GM12878 (cell line): ENCODE measurements at regions not wholly inside any gene's neighbourhood (a gene's known extent, or its start where the extent isn't known, plus 50 kb on each side); places are given as distances from the start of the nearest gene placed in this dataset.

Source experiments
- ATAC-seq: fragments of 200-7000 bp; cut with Tn5 transposase; 3 replicates; pipeline ENCODE4 v1.9.1; 2020; ENCODE audit warnings: mild to moderate bottlenecking, moderate library complexity
- BruUV-seq: library from RNA; stranded (reverse); fragments of 400-500 nt; replicated peaks from 2 replicates; lab custom pipeline; 2021; lab: Mats Ljungman, UMichigan
- CTCF ChIA-PET: fragments of 300-600 bp; sonication (Branson Sonifier 250); formaldehyde crosslinking; extraction: SDS; loops from one replicate; lab custom pipeline; 2021; ENCODE audit warnings: inconsistent platforms; lab: Yijun Ruan, JAX
- POLR2A ChIA-PET: fragments of 350-600 bp; formaldehyde crosslinking; extraction: SDS; loops from one replicate; lab custom pipeline; 2021; ENCODE audit warnings: inconsistent platforms; lab: Charles Lee
- RAD21 ChIA-PET: fragments of 300-600 bp; sonication (Branson Sonifier 250); formaldehyde crosslinking; loops from one replicate; lab custom pipeline; 2023; ENCODE audit warnings: antibody characterized with exemption; ENCODE audit not compliant: unreplicated experiment; lab: Charles Lee
- SMC1A ChIA-PET: fragments of 300-600 bp; sonication (Branson Sonifier 250); formaldehyde crosslinking; loops from one replicate; lab custom pipeline; 2023; ENCODE audit not compliant: unreplicated experiment, uncharacterized antibody; lab: Charles Lee
- DNase-seq: peaks from one replicate; pipeline ENCODE4 v3.0.0-alpha.2; 2011; ENCODE audit warnings: low read depth, low spot score
- FAIRE-seq: peaks from 3 replicates; lab custom pipeline; 2011; peaks lifted over from hg19 to GRCh38; lab: Jason Lieb, UNC
- H2AFZ ChIP-seq: 2 replicates; pipeline ENCODE4 v1.6.0; 2011; ENCODE audit warnings: low read depth, low read length, control low read depth; ENCODE audit not compliant: control insufficient read depth
- H3K27ac ChIP-seq: 2 replicates; pipeline ENCODE4 v1.5.1; 2011; ENCODE audit warnings: control low read depth; ENCODE audit not compliant: control insufficient read depth, insufficient read depth
- H3K27me3 ChIP-seq, 2 experiments: replicated peaks in 1 of 2; 2 replicates each; pipeline versions ENCODE4 v1.6.0 to v1.6.1; 2011; ENCODE audit warnings: low read length in 1 of 2; ENCODE audit not compliant: control insufficient read depth in 2 of 2, insufficient read depth in 2 of 2
- H3K36me3 ChIP-seq, 2 experiments: 2 replicates each; pipeline ENCODE4 v1.5.1; 2011; ENCODE audit warnings: low read length in 1 of 2; ENCODE audit not compliant: control insufficient read depth in 2 of 2, insufficient read depth in 2 of 2
- H3K4me1 ChIP-seq: 2 replicates; pipeline ENCODE4 v1.6.1; 2011; ENCODE audit warnings: mild to moderate bottlenecking, low read length, moderate library complexity, mixed read lengths; ENCODE audit not compliant: control insufficient read depth, insufficient read depth
- H3K4me2 ChIP-seq: 2 replicates; pipeline ENCODE4 v1.6.0; 2011; ENCODE audit warnings: control low read depth; ENCODE audit not compliant: control insufficient read depth, insufficient read depth
- H3K4me3 ChIP-seq: fragments of 200-600 bp; sonication (generic); 2 replicates; pipeline ENCODE4 v1.5.1; 2016
- H3K79me2 ChIP-seq: 2 replicates; pipeline ENCODE4 v1.6.0; 2011; ENCODE audit warnings: low read length; ENCODE audit not compliant: control insufficient read depth, insufficient read depth
- H3K9ac ChIP-seq: 2 replicates; pipeline ENCODE4 v1.8.0; 2011; ENCODE audit warnings: low read length, control low read depth, mixed read lengths; ENCODE audit not compliant: control insufficient read depth, insufficient read depth
- H3K9me3 ChIP-seq: replicated peaks from 3 replicates; pipeline ENCODE4 v1.5.1; 2011; ENCODE audit warnings: mild to moderate bottlenecking, low read length; ENCODE audit not compliant: control insufficient read depth, insufficient read depth
- H4K20me1 ChIP-seq: 2 replicates; pipeline ENCODE4 v1.6.0; 2011; ENCODE audit not compliant: control insufficient read depth, insufficient read depth
- BMI1 ChIP-seq: fragments of 450-650 bp; IDR thresholded peaks from 2 replicates; pipeline ENCODE4 v1.6.1; 2016; ENCODE audit warnings: mild to moderate bottlenecking, moderate library complexity, borderline replicate concordance
- CBFB ChIP-seq: IDR thresholded peaks from 2 replicates; pipeline ENCODE4 v1.6.1; 2016; ENCODE audit warnings: antibody characterized with exemption, low read depth
- CEBPB ChIP-seq, 2 experiments: fragments of 150-350 bp in 1 of 2; IDR thresholded peaks; 2 replicates each; pipeline ENCODE4 v1.6.1; 2012 to 2014; ENCODE audit warnings: low read depth in 2 of 2, low read length in 2 of 2, borderline replicate concordance in 1 of 2, inconsistent platforms in 1 of 2
- CHD4 ChIP-seq: fragments of 200-600 bp; sonication (generic); IDR thresholded peaks from 2 replicates; pipeline ENCODE4 v1.6.1; 2016; ENCODE audit warnings: mild to moderate bottlenecking
- HDAC2 ChIP-seq: fragments of 200-600 bp; sonication (generic); IDR thresholded peaks from 2 replicates; pipeline ENCODE4 v1.6.1; 2017
- MAX ChIP-seq: IDR thresholded peaks from 2 replicates; pipeline ENCODE4 v1.6.1; 2012; ENCODE audit warnings: low read depth, low read length, improper control_type of control experiment
- MXI1 ChIP-seq: fragments of 150-350 bp; IDR thresholded peaks from 2 replicates; pipeline ENCODE4 v1.6.1; 2011; ENCODE audit warnings: low read depth, mild to moderate bottlenecking, inconsistent platforms, low read length, improper control_type of control experiment
- STAT3 ChIP-seq: IDR thresholded peaks from 2 replicates; pipeline ENCODE4 v1.6.1; 2011; ENCODE audit warnings: low read depth, low read length, improper control_type of control experiment
- ZNF207 ChIP-seq: fragments of 450-650 bp; IDR thresholded peaks from 2 replicates; pipeline ENCODE4 v1.6.1; 2014; ENCODE audit warnings: antibody characterized with exemption, mild to moderate bottlenecking, borderline replicate concordance
- WGBS: methylation state at CpG from one replicate; pipeline ENCODE4 v1.1.6; 2016; ENCODE audit warnings: low lambda C conversion rate; ENCODE audit not compliant: insufficient replicate concordance, insufficient coverage; ENCODE audit errors: missing lambda C conversion rate; 5-methylcytosine and 5-hydroxymethylcytosine counted together
- in situ Hi-C: fragments of 300-500 bp; cut with MboI; formaldehyde crosslinking; loops from 9 replicates; pipeline ENCODE4 v1.14.3; 2018; ENCODE audit warnings: mixed read lengths
- intact Hi-C: fragments of 100-400 bp; cut with micrococcal nuclease; formaldehyde crosslinking; loops from one replicate; pipeline ENCODE4 v1.14.2; 2022; ENCODE audit not compliant: unreplicated experiment
- TF ChIP-seq, protein P1 (sequence below): IDR thresholded peaks from 2 replicates; pipeline ENCODE4 v1.6.1; 2011; ENCODE audit warnings: low read depth, mild to moderate bottlenecking, low read length, moderate library complexity, borderline replicate concordance; ENCODE audit errors: extremely low read depth

GRCh38 chr13:106107061-106107460 lies 428.4 kb downstream of the EFNB2 start:
- DNase-seq, result no peak
- Histone ChIP-seq H3K4me3 (no peak overlapping the region), H3K36me3 (no peaks in the 10 kb centered on the region), H3K4me2 (no peak overlapping the region), H3K9me3 (no peaks in the 10 kb centered on the region), H3K79me2 (no peaks in the 10 kb centered on the region), H3K9ac (no peak overlapping the region), H2AFZ (no peak overlapping the region), H3K27me3 (no peaks in the 10 kb centered on the region), H3K27ac (no peak overlapping the region), H4K20me1 (no peaks in the 10 kb centered on the region), H3K4me1 (no peaks in the 10 kb centered on the region)
- intact Hi-C loops, result no loop called here
- RAD21 ChIA-PET, result interaction anchor here (0.9 kb wide), 1 partner anchor 425 kb away, joined by 3 read pairs; no protein-coding TSS in a partner anchor
- in situ Hi-C loops, result no loop called here
- no TSS peak for BruUV-seq
- no peak for ATAC-seq
- 41% methylated on average over 7 of the region's 7 CpGs for WGBS
- CTCF ChIA-PET, result interaction anchor here (1.5 kb wide), 1 partner anchor 16 kb away, joined by 3 read pairs; no protein-coding TSS in a partner anchor
- TF ChIP-seq ZNF207 (no peak), MXI1 (no peak), BMI1 (no peak), STAT3 (no peak), CEBPB (IDR thresholded peaks at IDR 0.05; ENCODE audit: borderline replicate concordance in 1 of 2, low read depth in 2 of 2, low read length in 2 of 2) (no peak), HDAC2 (no peak), MAX (no peak), CHD4 (no peak), CBFB (no peak)
- TF ChIP-seq, protein P1, sequence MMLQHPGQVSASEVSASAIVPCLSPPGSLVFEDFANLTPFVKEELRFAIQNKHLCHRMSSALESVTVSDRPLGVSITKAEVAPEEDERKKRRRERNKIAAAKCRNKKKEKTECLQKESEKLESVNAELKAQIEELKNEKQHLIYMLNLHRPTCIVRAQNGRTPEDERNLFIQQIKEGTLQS, result no peak
- no peak for FAIRE-seq
- POLR2A ChIA-PET, result no interaction called here
- SMC1A ChIA-PET, result interaction anchor here (1.3 to 1.8 kb wide), 3 partner anchors 10 to 16 kb away, joined by 3 to 6 read pairs (median 6); no protein-coding TSS in a partner anchor
